Esophagus muscularis mucosa (tissue), 3 donors: ENCODE measurements at regions not wholly inside any gene's neighbourhood (a gene's known extent, or its start where the extent isn't known, plus 50 kb on each side); places are given as distances from the start of the nearest gene placed in this dataset.

ENCODE experiments used
- CTCF ChIP-seq, 3 experiments: fragments of 200-600 bp in 2 of 3; fragments of 450-650 bp in 1 of 3; sonication (generic) in 2 of 3; IDR thresholded peaks; one replicate each; pipeline ENCODE4 v1.5.1; 2017 to 2019; ENCODE audit warnings: antibody characterized with exemption in 3 of 3, mild to moderate bottlenecking in 2 of 3, moderate library complexity in 1 of 3
- POLR2A ChIP-seq: fragments of 450-650 bp; IDR thresholded peaks from one replicate; pipeline ENCODE4 v1.6.1; 2017; ENCODE audit warnings: antibody characterized with exemption, moderate library complexity, mild to moderate bottlenecking, low read depth

- TF ChIP-seq CTCF (IDR thresholded peaks at IDR 0.05), result no peak
- no peak for TF ChIP-seq POLR2A
These were observed 577.8 kb downstream of the JRKL start for GRCh38 chr11:96967616-96968015.
